Astrocyte of the cerebellum (primary cell): ENCODE measurements at regions not wholly inside any gene's neighbourhood (a gene's known extent, or its start where the extent isn't known, plus 50 kb on each side); places are given as distances from the start of the nearest gene placed in this dataset.

Experiments used
- DNase-seq: peaks from one replicate; pipeline ENCODE4 v3.0.0-alpha.2; 2011; ENCODE audit warnings: low read depth
- H3K4me3 ChIP-seq: 2 replicates; pipeline ENCODE4 v1.5.1; 2011; ENCODE audit warnings: mild to moderate bottlenecking, low read depth, low read length, moderate library complexity
- CTCF ChIP-seq: IDR thresholded peaks from 2 replicates; pipeline ENCODE4 v1.5.1; 2012; ENCODE audit warnings: low read length, low read depth, moderate library complexity, mild to moderate bottlenecking; ENCODE audit errors: missing control alignments
- in situ Hi-C: cut with HindIII; loops from 2 replicates; pipeline ENCODE4 v1.10.0; 2017; ENCODE audit warnings: low sequenced_read_pairs

DNA sequence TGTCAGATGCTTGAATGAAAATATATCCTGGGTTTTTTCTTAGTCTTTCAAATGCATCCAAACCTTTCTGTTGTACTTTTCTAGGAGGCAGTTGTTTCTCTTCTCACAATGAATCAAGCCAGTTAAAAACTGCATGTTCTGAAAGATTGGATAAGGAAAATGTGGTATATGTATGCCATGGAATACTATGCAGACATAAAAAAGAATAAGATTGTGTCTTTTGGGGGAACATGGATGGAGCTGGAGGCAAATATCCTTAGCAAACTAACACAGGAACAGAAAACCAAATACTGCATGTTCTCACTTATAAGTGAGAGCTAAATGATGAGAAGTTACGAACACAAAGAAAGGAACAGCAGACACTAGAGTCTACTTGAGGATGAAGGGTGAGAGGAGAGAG, 51.7 kb upstream of the MAPK4 start:
- no peak for DNase-seq
- TF ChIP-seq CTCF: no peak
- H3K4me3 ChIP-seq: no peak overlapping the region
- in situ Hi-C loops: no loop called here

DNA sequence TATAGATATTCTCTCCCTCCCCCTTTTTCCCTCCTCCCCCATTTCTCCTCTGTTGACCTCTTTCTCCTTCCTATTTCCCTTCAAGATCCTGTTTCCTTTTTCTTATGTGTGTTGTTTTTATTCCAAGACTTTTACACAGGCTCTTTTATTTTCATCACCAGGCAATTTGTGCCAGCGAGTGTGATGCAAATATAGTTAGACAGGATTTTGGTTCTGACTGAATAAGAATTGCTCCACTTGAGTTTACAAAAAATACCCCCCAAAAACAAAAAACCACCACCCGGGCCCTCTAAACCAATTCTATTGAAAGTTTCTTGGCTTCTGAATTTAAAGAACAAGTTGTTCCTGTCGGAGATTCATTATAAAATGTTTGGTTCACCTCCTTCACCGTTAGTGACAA, 50.9 kb upstream of the MAPK4 start:
- in situ Hi-C loops: no loop called here
- H3K4me3 ChIP-seq: no peak overlapping the region
- TF ChIP-seq CTCF: no peak
- DNase-seq: no peak
